ENCODE measurements at regions not wholly inside any gene's neighbourhood (a gene's known extent, or its start where the extent isn't known, plus 50 kb on each side); places are given as distances from the start of the nearest gene placed in this dataset.
A peak's percentile ranks its signal among the peaks of the same experiment; 100 is the strongest.

DNA sequence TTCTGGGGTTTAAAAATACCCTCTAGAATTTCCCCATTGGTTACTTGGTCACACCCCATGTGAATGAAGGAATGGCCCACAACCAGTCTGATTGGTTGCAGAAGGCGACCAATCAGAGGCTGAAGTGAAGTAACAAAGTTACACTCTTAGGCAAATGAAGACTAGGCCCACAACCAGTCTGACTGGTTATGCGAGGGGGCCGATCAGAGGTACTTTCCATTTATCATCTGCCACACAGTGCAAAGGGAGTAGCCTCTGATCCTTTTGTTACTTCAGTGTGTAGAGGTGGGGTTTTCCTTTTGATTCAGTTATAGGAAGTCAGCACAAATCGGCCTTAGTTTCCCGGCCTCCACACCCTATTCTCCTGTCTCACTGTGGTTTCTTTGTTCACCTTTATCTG lies 61.2 kb upstream of the SGK1 start:
- peak; percentile 50 for DNase-seq

GRCh38 chr6:134378426-134378825 lies 60.5 kb upstream of the SGK1 start:
- DNase-seq = no peak

DNA sequence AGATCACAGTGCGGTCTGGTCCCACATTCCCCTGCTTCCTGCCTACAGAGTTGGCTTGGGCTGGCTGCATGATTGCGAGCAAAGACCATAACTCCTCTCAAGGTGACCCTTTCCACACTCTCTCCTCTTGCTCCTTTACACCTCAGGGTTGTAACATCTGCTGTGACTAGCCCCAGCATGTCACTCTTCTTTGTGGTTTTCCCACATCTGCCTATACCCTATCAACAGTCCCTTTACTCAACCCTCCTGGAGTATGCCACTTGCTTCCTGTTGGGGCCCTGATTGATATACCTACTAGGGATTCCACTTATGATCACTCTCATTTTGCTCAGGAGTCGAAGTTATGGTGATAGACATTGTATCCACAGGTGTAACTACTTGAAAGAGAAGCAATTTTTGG lies 58.9 kb upstream of the SGK1 start:
- no peak for DNase-seq

GRCh38 chr6:134375220-134375580 lies 57.3 kb upstream of the SGK1 start:
- no peak for DNase-seq

GRCh38 chr6:134374491-134375219 lies 56.7 kb upstream of the SGK1 start:
- DNase-seq = no peak

- DNase-seq = no peak
These were observed 56.1 kb upstream of the SGK1 start for GRCh38 chr6:134373993-134374392.

- DNase-seq = no peak
These were observed 55.5 kb upstream of the SGK1 start for GRCh38 chr6:134373282-134373922.

GRCh38 chr6:134372603-134373281 lies 54.8 kb upstream of the SGK1 start:
- no peak for DNase-seq

DNA sequence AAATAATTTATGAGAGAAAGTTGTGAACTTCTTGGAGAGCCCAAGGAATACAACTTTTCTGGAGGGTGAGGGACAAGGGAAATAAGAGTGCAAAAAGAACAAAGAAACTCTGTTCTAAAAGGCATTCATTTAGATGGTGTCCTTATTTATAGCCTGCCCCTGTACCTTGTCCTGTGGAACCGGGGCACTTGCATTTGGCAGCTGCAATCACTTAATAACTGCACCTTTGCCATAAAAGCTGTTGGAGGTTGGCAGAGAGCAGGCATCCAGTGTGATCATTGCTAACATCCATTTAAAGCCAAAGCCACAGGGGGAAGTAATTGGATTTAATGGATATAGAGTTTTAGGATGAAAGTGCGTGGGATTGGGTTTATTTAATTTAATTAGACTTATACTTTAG lies 50.8 kb upstream of the SGK1 start:
- no peak for DNase-seq
